ENCODE measurements at regions not wholly inside any gene's neighbourhood (a gene's known extent, or its start where the extent isn't known, plus 50 kb on each side); places are given as distances from the start of the nearest gene placed in this dataset.

DNA sequence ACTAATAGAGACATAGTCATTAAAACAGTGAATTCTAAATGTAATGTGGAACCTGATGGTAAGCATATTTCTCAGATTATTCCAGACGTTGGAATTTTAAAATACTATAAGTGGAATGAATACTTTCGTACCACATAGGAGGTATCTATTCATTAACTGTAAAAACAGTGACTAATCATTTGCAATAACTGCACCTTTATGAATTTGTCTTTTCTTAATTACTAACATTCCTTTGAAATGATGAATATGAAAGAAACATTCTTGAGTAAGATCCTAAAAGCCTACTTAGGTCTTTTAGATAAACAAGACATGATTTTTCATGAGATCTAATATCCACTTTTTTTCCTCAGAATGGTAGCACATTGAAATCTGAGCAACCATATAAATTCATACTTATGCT is 549.0 kb upstream of the LRRN3 start:
- TF ChIP-seq, protein P1, sequence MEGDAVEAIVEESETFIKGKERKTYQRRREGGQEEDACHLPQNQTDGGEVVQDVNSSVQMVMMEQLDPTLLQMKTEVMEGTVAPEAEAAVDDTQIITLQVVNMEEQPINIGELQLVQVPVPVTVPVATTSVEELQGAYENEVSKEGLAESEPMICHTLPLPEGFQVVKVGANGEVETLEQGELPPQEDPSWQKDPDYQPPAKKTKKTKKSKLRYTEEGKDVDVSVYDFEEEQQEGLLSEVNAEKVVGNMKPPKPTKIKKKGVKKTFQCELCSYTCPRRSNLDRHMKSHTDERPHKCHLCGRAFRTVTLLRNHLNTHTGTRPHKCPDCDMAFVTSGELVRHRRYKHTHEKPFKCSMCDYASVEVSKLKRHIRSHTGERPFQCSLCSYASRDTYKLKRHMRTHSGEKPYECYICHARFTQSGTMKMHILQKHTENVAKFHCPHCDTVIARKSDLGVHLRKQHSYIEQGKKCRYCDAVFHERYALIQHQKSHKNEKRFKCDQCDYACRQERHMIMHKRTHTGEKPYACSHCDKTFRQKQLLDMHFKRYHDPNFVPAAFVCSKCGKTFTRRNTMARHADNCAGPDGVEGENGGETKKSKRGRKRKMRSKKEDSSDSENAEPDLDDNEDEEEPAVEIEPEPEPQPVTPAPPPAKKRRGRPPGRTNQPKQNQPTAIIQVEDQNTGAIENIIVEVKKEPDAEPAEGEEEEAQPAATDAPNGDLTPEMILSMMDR (IDR thresholded peaks at IDR 0.05; ENCODE audit: low read depth, low read length, missing input control) = no peak
- no peak for TF ChIP-seq RAD21 (IDR thresholded peaks at IDR 0.05)
- no peak for TF ChIP-seq GABPA (IDR thresholded peaks at IDR 0.05 in 1 of 2, conservative IDR thresholded peaks at IDR 0.05 in 1 of 2)
- no peak for TF ChIP-seq FOXA1 (IDR thresholded peaks at IDR 0.05)
- TF ChIP-seq, protein P2, sequence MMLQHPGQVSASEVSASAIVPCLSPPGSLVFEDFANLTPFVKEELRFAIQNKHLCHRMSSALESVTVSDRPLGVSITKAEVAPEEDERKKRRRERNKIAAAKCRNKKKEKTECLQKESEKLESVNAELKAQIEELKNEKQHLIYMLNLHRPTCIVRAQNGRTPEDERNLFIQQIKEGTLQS (IDR thresholded peaks at IDR 0.05) = no peak
- TF ChIP-seq, protein P3, sequence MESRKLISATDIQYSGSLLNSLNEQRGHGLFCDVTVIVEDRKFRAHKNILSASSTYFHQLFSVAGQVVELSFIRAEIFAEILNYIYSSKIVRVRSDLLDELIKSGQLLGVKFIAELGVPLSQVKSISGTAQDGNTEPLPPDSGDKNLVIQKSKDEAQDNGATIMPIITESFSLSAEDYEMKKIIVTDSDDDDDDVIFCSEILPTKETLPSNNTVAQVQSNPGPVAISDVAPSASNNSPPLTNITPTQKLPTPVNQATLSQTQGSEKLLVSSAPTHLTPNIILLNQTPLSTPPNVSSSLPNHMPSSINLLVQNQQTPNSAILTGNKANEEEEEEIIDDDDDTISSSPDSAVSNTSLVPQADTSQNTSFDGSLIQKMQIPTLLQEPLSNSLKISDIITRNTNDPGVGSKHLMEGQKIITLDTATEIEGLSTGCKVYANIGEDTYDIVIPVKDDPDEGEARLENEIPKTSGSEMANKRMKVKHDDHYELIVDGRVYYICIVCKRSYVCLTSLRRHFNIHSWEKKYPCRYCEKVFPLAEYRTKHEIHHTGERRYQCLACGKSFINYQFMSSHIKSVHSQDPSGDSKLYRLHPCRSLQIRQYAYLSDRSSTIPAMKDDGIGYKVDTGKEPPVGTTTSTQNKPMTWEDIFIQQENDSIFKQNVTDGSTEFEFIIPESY (IDR thresholded peaks at IDR 0.05) = no peak
- no peak for TF ChIP-seq HNF4A (conservative IDR thresholded peaks at IDR 0.05)

Data from liver (tissue), 3 donors.